ENCODE measurements at regions not wholly inside any gene's neighbourhood (a gene's known extent, or its start where the extent isn't known, plus 50 kb on each side); places are given as distances from the start of the nearest gene placed in this dataset.

DNA sequence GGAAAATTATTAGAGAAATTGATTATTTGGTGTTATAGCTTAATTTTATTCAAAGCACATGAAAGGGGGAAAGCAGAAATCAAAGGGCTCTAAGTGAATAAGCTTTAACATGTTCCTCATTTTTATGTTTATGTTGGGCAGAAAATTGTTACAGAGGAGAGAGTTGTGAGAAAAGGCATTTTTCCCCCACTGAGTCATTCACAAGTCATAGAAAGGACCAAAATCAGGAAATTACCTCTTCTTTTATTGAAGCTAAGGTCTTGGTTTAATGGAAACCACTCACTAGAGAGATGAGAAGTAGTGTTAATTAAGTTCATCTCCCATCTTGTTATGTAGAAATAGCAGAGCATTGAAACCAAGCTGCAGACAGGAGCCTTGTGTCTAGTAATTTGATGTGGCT is 175.3 kb upstream of the THUMPD2 start:
- ATAC-seq (ENCODE audit: low read depth): no peak

DNA sequence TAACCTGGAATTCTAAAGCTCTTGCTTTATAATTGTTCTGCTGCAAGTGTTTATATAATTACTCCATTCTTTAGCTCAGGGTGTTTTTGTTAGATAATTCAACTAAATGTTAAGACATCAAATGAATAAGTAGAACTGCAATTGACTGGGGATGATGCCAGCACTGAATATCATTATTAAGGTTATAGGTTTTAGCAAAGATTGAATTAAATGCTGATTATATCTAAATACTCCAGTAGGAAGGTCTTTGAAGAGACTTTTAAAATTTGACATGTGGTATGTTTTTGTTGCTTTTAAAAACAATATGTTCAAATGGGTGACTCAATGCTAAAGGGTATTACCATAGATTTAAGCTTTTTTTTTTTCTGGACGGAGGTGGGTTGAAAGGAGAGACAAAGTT is 170.1 kb upstream of the THUMPD2 start:
- H3K27me3 Mint-ChIP-seq: no peaks in the 10 kb centered on the region
- H3K4me3 Mint-ChIP-seq: no peak overlapping the region
- ChIA-PET CTCF (no interaction called here), POLR2A (no interaction called here)
- TF ChIP-seq, protein P1, sequence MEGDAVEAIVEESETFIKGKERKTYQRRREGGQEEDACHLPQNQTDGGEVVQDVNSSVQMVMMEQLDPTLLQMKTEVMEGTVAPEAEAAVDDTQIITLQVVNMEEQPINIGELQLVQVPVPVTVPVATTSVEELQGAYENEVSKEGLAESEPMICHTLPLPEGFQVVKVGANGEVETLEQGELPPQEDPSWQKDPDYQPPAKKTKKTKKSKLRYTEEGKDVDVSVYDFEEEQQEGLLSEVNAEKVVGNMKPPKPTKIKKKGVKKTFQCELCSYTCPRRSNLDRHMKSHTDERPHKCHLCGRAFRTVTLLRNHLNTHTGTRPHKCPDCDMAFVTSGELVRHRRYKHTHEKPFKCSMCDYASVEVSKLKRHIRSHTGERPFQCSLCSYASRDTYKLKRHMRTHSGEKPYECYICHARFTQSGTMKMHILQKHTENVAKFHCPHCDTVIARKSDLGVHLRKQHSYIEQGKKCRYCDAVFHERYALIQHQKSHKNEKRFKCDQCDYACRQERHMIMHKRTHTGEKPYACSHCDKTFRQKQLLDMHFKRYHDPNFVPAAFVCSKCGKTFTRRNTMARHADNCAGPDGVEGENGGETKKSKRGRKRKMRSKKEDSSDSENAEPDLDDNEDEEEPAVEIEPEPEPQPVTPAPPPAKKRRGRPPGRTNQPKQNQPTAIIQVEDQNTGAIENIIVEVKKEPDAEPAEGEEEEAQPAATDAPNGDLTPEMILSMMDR (IDR thresholded peaks at IDR 0.05): no peak
- H3K36me3 Mint-ChIP-seq (ENCODE audit: low read depth): no peaks in the 10 kb centered on the region
- no peak for DNase-seq
- H3K4me1 Mint-ChIP-seq: no peaks in the 10 kb centered on the region
- no peaks in the 10 kb centered on the region for H3K9me3 Mint-ChIP-seq
- no peak for ATAC-seq (ENCODE audit: low read depth)
- no peak overlapping the region for H3K27ac Mint-ChIP-seq
- intact Hi-C loops (cut with micrococcal nuclease): no loop called here

More for the DNA sequence above, 175.3 kb upstream of the THUMPD2 start:
- no peak for DNase-seq
- intact Hi-C loops (cut with micrococcal nuclease): no loop called here
- H3K9me3 Mint-ChIP-seq: no peaks in the 10 kb centered on the region
- TF ChIP-seq, protein P1 (IDR thresholded peaks at IDR 0.05): no peak
- no peaks in the 10 kb centered on the region for H3K36me3 Mint-ChIP-seq (ENCODE audit: low read depth)
- no peak overlapping the region for H3K27ac Mint-ChIP-seq
- H3K27me3 Mint-ChIP-seq: no peaks in the 10 kb centered on the region
- ChIA-PET CTCF (no interaction called here), POLR2A (no interaction called here)
- H3K4me3 Mint-ChIP-seq: no peak overlapping the region
- no peaks in the 10 kb centered on the region for H3K4me1 Mint-ChIP-seq

DNA sequence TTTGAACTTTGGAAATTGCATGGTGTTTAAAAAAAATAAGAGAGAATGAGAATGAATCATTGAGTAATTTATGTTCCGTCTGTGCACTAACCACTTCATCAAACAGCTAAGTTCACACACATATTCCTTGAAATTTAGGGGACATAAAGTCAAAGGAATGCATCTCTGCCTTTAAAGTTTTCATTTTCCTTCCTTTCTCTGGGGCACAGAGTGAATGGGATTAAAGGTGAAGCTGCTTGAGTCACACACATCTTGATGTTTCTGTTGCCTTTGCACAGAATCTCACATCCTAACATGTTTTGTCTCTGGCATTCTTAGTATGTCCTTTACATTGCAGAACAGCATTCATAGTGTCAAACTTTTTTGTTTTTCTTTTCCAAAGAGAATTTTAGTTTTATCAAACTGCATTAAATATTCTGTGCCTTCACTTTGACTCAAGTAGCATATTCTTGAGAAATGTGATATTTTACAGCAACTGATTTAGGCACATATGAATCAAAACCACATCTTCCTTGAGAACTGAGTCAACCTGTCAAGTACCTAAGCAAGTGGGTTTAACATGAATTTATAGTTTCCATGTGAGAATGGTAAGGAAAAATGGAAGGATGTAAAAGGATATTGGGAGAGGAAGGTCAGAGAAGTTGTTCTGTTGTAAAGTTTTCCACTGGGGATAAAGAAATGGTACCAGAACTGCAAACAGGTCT is 169.1 kb upstream of the THUMPD2 start:
- Mint-ChIP-seq H3K27me3 (no peaks in the 10 kb centered on the region), H3K4me1 (no peaks in the 10 kb centered on the region), H3K9me3 (no peaks in the 10 kb centered on the region), H3K36me3 (ENCODE audit: low read depth) (no peaks in the 10 kb centered on the region), H3K27ac (no peak overlapping the region), H3K4me3 (no peak overlapping the region)
- ChIA-PET POLR2A (no interaction called here), CTCF (no interaction called here)
- ATAC-seq (ENCODE audit: low read depth): no peak
- TF ChIP-seq, protein P1 (IDR thresholded peaks at IDR 0.05): no peak
- intact Hi-C loops (cut with micrococcal nuclease): no loop called here
- DNase-seq: no peak

DNA sequence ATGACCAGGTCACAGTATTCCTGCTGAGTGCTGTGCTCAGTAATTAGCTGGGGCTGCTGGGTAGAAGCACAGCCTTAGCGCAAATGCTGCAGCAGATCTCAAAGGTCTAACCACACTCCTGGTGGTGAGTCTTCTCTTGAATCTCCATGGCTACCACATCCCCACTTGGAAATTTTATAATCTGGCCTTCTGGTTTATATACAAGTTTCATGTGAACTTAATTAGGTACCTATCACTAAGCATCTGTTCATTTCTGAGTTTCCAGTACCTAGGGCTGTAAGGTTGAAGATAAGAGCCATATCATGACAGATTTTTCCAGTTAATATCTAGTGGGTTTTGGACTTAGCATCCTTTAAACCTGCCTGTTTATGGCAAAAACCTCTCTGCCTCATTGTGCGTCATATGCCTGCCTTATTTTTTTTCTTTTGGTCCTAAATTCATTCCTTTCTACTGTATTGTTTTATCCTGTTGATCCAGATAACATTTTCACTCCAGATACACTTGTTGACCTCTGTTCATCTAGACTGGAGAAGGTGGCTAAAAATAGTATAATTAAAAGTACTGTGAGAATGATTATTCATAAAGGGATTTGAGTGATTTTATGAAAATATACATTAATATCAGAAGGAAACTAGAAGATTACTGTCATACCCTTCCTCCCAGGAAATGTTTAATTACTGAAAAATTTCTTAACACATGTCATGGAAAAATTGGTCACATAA is 168.4 kb upstream of the THUMPD2 start:
- H3K4me1 Mint-ChIP-seq: no peaks in the 10 kb centered on the region
- no peak overlapping the region for H3K27ac Mint-ChIP-seq
- H3K27me3 Mint-ChIP-seq: no peaks in the 10 kb centered on the region
- ChIA-PET POLR2A (no interaction called here), CTCF (no interaction called here)
- TF ChIP-seq, protein P1 (IDR thresholded peaks at IDR 0.05): no peak
- ATAC-seq (ENCODE audit: low read depth): no peak
- no peaks in the 10 kb centered on the region for H3K36me3 Mint-ChIP-seq (ENCODE audit: low read depth)
- no peak overlapping the region for H3K4me3 Mint-ChIP-seq
- no peaks in the 10 kb centered on the region for H3K9me3 Mint-ChIP-seq
- intact Hi-C loops (cut with micrococcal nuclease): no loop called here
- DNase-seq: no peak

DNA sequence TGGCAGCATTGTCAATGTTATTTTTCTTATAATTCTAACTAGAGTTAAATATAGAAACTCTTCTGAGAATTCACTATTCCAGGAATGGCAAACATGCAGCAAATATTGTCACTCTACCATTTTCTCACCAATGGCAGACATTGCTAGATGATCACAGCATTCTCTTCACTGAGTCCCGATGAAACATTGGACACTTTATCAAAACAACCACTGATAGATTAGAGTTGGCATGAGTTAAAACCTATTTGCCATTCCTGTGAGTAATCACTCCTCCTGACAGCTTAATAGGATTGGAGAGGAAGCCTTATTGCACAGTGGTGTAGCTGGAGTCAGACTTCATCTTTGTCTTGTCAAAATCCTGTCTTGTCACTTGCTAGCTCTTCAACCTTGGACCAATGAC is 163.9 kb upstream of the THUMPD2 start:
- ATAC-seq (ENCODE audit: low read depth) (no peak), DNase-seq (no peak)
- Mint-ChIP-seq H3K4me1 (no peaks in the 10 kb centered on the region), H3K4me3 (no peak overlapping the region), H3K36me3 (ENCODE audit: low read depth) (no peaks in the 10 kb centered on the region), H3K27ac (no peak overlapping the region), H3K27me3 (no peaks in the 10 kb centered on the region), H3K9me3 (no peaks in the 10 kb centered on the region)
- intact Hi-C loops (cut with micrococcal nuclease): no loop called here
- POLR2A ChIA-PET: no interaction called here
- CTCF ChIA-PET: no interaction called here
- TF ChIP-seq, protein P1 (IDR thresholded peaks at IDR 0.05): no peak
